ENCODE measurements at regions not wholly inside any gene's neighbourhood (a gene's known extent, or its start where the extent isn't known, plus 50 kb on each side); places are given as distances from the start of the nearest gene placed in this dataset.
"Not testable (repeated sequence)": the region's sequence is repeated elsewhere in the genome, so short reads cannot be mapped to it uniquely, and the experiment has no call there.

GRCh38 chr3:118228151-118228550 is 806.5 kb downstream of the IGSF11 start:
- H3K4me1 Mint-ChIP-seq (ENCODE audit: low read depth), result no peaks in the 10 kb centered on the region
- no peaks in the 10 kb centered on the region for H3K27me3 Mint-ChIP-seq (ENCODE audit: insufficient read depth)
- no peaks in the 10 kb centered on the region for H3K36me3 Mint-ChIP-seq (ENCODE audit: low read depth)
- no peak overlapping the region for H3K27ac Mint-ChIP-seq
- no peak for DNase-seq (ENCODE audit: low spot score)
- H3K9me3 Mint-ChIP-seq, result peaks cover 7% of the 10 kb centered on the region
- H3K4me3 Mint-ChIP-seq, result no peak overlapping the region
- intact Hi-C loops (cut with micrococcal nuclease), result no loop called here

- H3K36me3 Mint-ChIP-seq (ENCODE audit: low read depth), result no peaks in the 10 kb centered on the region
- no peak overlapping the region for H3K27ac Mint-ChIP-seq
- intact Hi-C loops (cut with micrococcal nuclease), result no loop called here
- no peaks in the 10 kb centered on the region for H3K4me1 Mint-ChIP-seq (ENCODE audit: low read depth)
- no peaks in the 10 kb centered on the region for H3K27me3 Mint-ChIP-seq (ENCODE audit: insufficient read depth)
- no peak for DNase-seq (ENCODE audit: low spot score)
- H3K4me3 Mint-ChIP-seq, result no peak overlapping the region
- peaks cover 5% of the 10 kb centered on the region for H3K9me3 Mint-ChIP-seq
These were observed 805.5 kb downstream of the IGSF11 start for GRCh38 chr3:118229196-118229595.

GRCh38 chr3:118231578-118231977 is 803.1 kb downstream of the IGSF11 start:
- intact Hi-C loops (cut with micrococcal nuclease), result no loop called here

GRCh38 chr3:118239253-118239652 is 795.4 kb downstream of the IGSF11 start:
- H3K27me3 Mint-ChIP-seq (ENCODE audit: insufficient read depth), result no peaks in the 10 kb centered on the region
- no peaks in the 10 kb centered on the region for H3K36me3 Mint-ChIP-seq (ENCODE audit: low read depth)
- no peak overlapping the region for H3K4me3 Mint-ChIP-seq
- no peaks in the 10 kb centered on the region for H3K4me1 Mint-ChIP-seq (ENCODE audit: low read depth)
- H3K9me3 Mint-ChIP-seq, result no peaks in the 10 kb centered on the region
- no peak for DNase-seq (ENCODE audit: low spot score)
- H3K27ac Mint-ChIP-seq, result no peak overlapping the region
- intact Hi-C loops (cut with micrococcal nuclease), result no loop called here

More at GRCh38 chr3:118231578-118231977, 803.1 kb downstream of the IGSF11 start:
- DNase-seq (ENCODE audit: low spot score), result no peak
- Mint-ChIP-seq H3K9me3 (peaks cover 5% of the 10 kb centered on the region), H3K27me3 (ENCODE audit: insufficient read depth) (no peaks in the 10 kb centered on the region), H3K4me3 (no peak overlapping the region), H3K27ac (no peak overlapping the region), H3K36me3 (ENCODE audit: low read depth) (no peaks in the 10 kb centered on the region), H3K4me1 (ENCODE audit: low read depth) (no peaks in the 10 kb centered on the region)

GRCh38 chr3:118244761-118245160 is 789.9 kb downstream of the IGSF11 start:
- H3K36me3 Mint-ChIP-seq (ENCODE audit: low read depth), result no peaks in the 10 kb centered on the region
- no peak for DNase-seq (ENCODE audit: low spot score)
- peaks cover 2% of the 10 kb centered on the region for H3K9me3 Mint-ChIP-seq
- intact Hi-C loops (cut with micrococcal nuclease), result no loop called here
- no peaks in the 10 kb centered on the region for H3K4me1 Mint-ChIP-seq (ENCODE audit: low read depth)
- no peak overlapping the region for H3K4me3 Mint-ChIP-seq
- no peaks in the 10 kb centered on the region for H3K27me3 Mint-ChIP-seq (ENCODE audit: insufficient read depth)
- H3K27ac Mint-ChIP-seq, result no peak overlapping the region

- no peaks in the 10 kb centered on the region for H3K4me1 Mint-ChIP-seq (ENCODE audit: low read depth)
- DNase-seq (ENCODE audit: low spot score), result no peak
- no peak overlapping the region for H3K4me3 Mint-ChIP-seq
- no peaks in the 10 kb centered on the region for H3K36me3 Mint-ChIP-seq (ENCODE audit: low read depth)
- no peaks in the 10 kb centered on the region for H3K27me3 Mint-ChIP-seq (ENCODE audit: insufficient read depth)
- no peak overlapping the region for H3K27ac Mint-ChIP-seq
- peaks cover 2% of the 10 kb centered on the region for H3K9me3 Mint-ChIP-seq
- intact Hi-C loops (cut with micrococcal nuclease), result no loop called here
These were observed 789.3 kb downstream of the IGSF11 start for GRCh38 chr3:118245312-118245711.

GRCh38 chr3:118258850-118259249 is 775.8 kb downstream of the IGSF11 start:
- DNase-seq (ENCODE audit: low spot score); intact Hi-C loops (cut with micrococcal nuclease); H3K36me3 Mint-ChIP-seq (ENCODE audit: low read depth); H3K4me1 Mint-ChIP-seq (ENCODE audit: low read depth); H3K27me3 Mint-ChIP-seq (ENCODE audit: insufficient read depth); H3K27ac Mint-ChIP-seq; H3K4me3 Mint-ChIP-seq: not testable (repeated sequence)
- peaks cover 10% of the 10 kb centered on the region for H3K9me3 Mint-ChIP-seq

GRCh38 chr3:118262800-118263402 is 771.7 kb downstream of the IGSF11 start:
- intact Hi-C loops (cut with micrococcal nuclease), result no loop called here
- no peak for DNase-seq (ENCODE audit: low spot score)
- no peaks in the 10 kb centered on the region for H3K36me3 Mint-ChIP-seq (ENCODE audit: low read depth)
- H3K9me3 Mint-ChIP-seq, result peaks cover 7% of the 10 kb centered on the region
- H3K4me3 Mint-ChIP-seq, result no peak overlapping the region
- no peaks in the 10 kb centered on the region for H3K27me3 Mint-ChIP-seq (ENCODE audit: insufficient read depth)
- H3K27ac Mint-ChIP-seq, result no peak overlapping the region
- H3K4me1 Mint-ChIP-seq (ENCODE audit: low read depth), result no peaks in the 10 kb centered on the region

GRCh38 chr3:118267588-118267987 is 767.1 kb downstream of the IGSF11 start:
- peaks cover 8% of the 10 kb centered on the region for H3K9me3 Mint-ChIP-seq
- no peak for DNase-seq (ENCODE audit: low spot score)
- intact Hi-C loops (cut with micrococcal nuclease), result no loop called here
- H3K4me1 Mint-ChIP-seq (ENCODE audit: low read depth), result no peaks in the 10 kb centered on the region
- H3K27me3 Mint-ChIP-seq (ENCODE audit: insufficient read depth), result no peaks in the 10 kb centered on the region
- no peak overlapping the region for H3K4me3 Mint-ChIP-seq
- no peak overlapping the region for H3K27ac Mint-ChIP-seq
- no peaks in the 10 kb centered on the region for H3K36me3 Mint-ChIP-seq (ENCODE audit: low read depth)

- no peak overlapping the region for H3K4me3 Mint-ChIP-seq
- H3K27me3 Mint-ChIP-seq (ENCODE audit: insufficient read depth), result no peaks in the 10 kb centered on the region
- DNase-seq (ENCODE audit: low spot score), result no peak
- peaks cover 10% of the 10 kb centered on the region for H3K9me3 Mint-ChIP-seq
- no peaks in the 10 kb centered on the region for H3K4me1 Mint-ChIP-seq (ENCODE audit: low read depth)
- no peak overlapping the region for H3K27ac Mint-ChIP-seq
- H3K36me3 Mint-ChIP-seq (ENCODE audit: low read depth), result no peaks in the 10 kb centered on the region
- intact Hi-C loops (cut with micrococcal nuclease), result no loop called here
These were observed 765.0 kb downstream of the IGSF11 start for GRCh38 chr3:118269537-118270125.

- H3K27me3 Mint-ChIP-seq (ENCODE audit: insufficient read depth), result no peaks in the 10 kb centered on the region
- intact Hi-C loops (cut with micrococcal nuclease), result no loop called here
- H3K9me3 Mint-ChIP-seq, result peaks cover 19% of the 10 kb centered on the region
- H3K4me1 Mint-ChIP-seq (ENCODE audit: low read depth), result no peaks in the 10 kb centered on the region
- H3K36me3 Mint-ChIP-seq (ENCODE audit: low read depth), result no peaks in the 10 kb centered on the region
- H3K4me3 Mint-ChIP-seq, result no peak overlapping the region
- no peak overlapping the region for H3K27ac Mint-ChIP-seq
- DNase-seq (ENCODE audit: low spot score), result no peak
These were observed 761.7 kb downstream of the IGSF11 start for GRCh38 chr3:118272991-118273390.

GRCh38 chr3:118277814-118278213 is 756.8 kb downstream of the IGSF11 start:
- H3K4me1 Mint-ChIP-seq (ENCODE audit: low read depth), result no peaks in the 10 kb centered on the region
- H3K9me3 Mint-ChIP-seq, result peaks cover 14% of the 10 kb centered on the region
- H3K4me3 Mint-ChIP-seq, result no peak overlapping the region

GRCh38 chr3:118292841-118293240 is 741.8 kb downstream of the IGSF11 start:
- no peaks in the 10 kb centered on the region for H3K9me3 Mint-ChIP-seq
- H3K4me1 Mint-ChIP-seq (ENCODE audit: low read depth), result no peaks in the 10 kb centered on the region
- intact Hi-C loops (cut with micrococcal nuclease), result no loop called here
- DNase-seq (ENCODE audit: low spot score), result no peak
- no peak overlapping the region for H3K4me3 Mint-ChIP-seq
- no peak overlapping the region for H3K27ac Mint-ChIP-seq
- H3K36me3 Mint-ChIP-seq (ENCODE audit: low read depth), result no peaks in the 10 kb centered on the region
- no peaks in the 10 kb centered on the region for H3K27me3 Mint-ChIP-seq (ENCODE audit: insufficient read depth)

More at GRCh38 chr3:118277814-118278213, 756.8 kb downstream of the IGSF11 start:
- intact Hi-C loops (cut with micrococcal nuclease), result no loop called here
- Mint-ChIP-seq H3K27me3 (ENCODE audit: insufficient read depth) (no peaks in the 10 kb centered on the region), H3K27ac (no peak overlapping the region), H3K36me3 (ENCODE audit: low read depth) (no peaks in the 10 kb centered on the region)
- no peak for DNase-seq (ENCODE audit: low spot score)

- H3K4me3 Mint-ChIP-seq, result no peak overlapping the region
- no peak overlapping the region for H3K27ac Mint-ChIP-seq
- no peaks in the 10 kb centered on the region for H3K4me1 Mint-ChIP-seq (ENCODE audit: low read depth)
- H3K36me3 Mint-ChIP-seq (ENCODE audit: low read depth), result no peaks in the 10 kb centered on the region
- DNase-seq (ENCODE audit: low spot score), result no peak
- H3K9me3 Mint-ChIP-seq, result no peaks in the 10 kb centered on the region
- intact Hi-C loops (cut with micrococcal nuclease), result no loop called here
- H3K27me3 Mint-ChIP-seq (ENCODE audit: insufficient read depth), result no peaks in the 10 kb centered on the region
These were observed 736.5 kb downstream of the IGSF11 start for GRCh38 chr3:118298133-118298532.
